Osteocyte (in vitro differentiated cells): ENCODE measurements at regions not wholly inside any gene's neighbourhood (a gene's known extent, or its start where the extent isn't known, plus 50 kb on each side); places are given as distances from the start of the nearest gene placed in this dataset.
"Not testable (repeated sequence)": the region's sequence is repeated elsewhere in the genome, so short reads cannot be mapped to it uniquely, and the experiment has no call there.

Experiments
- DNase-seq: peaks from one replicate; pipeline ENCODE4 v3.0.0; 2021; ENCODE audit warnings: mixed read lengths; ENCODE audit not compliant: unreplicated experiment; ENCODE audit errors: extremely low spot score
- H3K27ac Mint-ChIP-seq: one replicate; pipeline ENCODE4 v1.8.0; 2021; ENCODE audit warnings: mild to moderate bottlenecking, mixed read lengths; ENCODE audit not compliant: unreplicated experiment
- H3K27me3 Mint-ChIP-seq: one replicate; pipeline ENCODE4 v1.8.0; 2021; ENCODE audit warnings: mixed read lengths; ENCODE audit not compliant: unreplicated experiment
- H3K36me3 Mint-ChIP-seq: one replicate; pipeline ENCODE4 v1.8.0; 2021; ENCODE audit warnings: mixed read lengths; ENCODE audit not compliant: unreplicated experiment
- H3K4me1 Mint-ChIP-seq: one replicate; pipeline ENCODE4 v1.8.0; 2021; ENCODE audit warnings: mixed read lengths; ENCODE audit not compliant: unreplicated experiment
- H3K4me3 Mint-ChIP-seq: one replicate; pipeline ENCODE4 v1.8.0; 2021; ENCODE audit warnings: mild to moderate bottlenecking, moderate library complexity, mixed read lengths; ENCODE audit not compliant: unreplicated experiment
- H3K9me3 Mint-ChIP-seq: one replicate; pipeline ENCODE4 v1.8.0; 2021; ENCODE audit warnings: mixed read lengths; ENCODE audit not compliant: unreplicated experiment
- TF ChIP-seq, protein P1 (sequence below): fragments of 200-600 bp; sonication (generic); IDR thresholded peaks from 2 replicates; pipeline ENCODE4 v1.5.0; 2021; ENCODE audit warnings: antibody characterized with exemption, mild to moderate bottlenecking, moderate library complexity

DNA sequence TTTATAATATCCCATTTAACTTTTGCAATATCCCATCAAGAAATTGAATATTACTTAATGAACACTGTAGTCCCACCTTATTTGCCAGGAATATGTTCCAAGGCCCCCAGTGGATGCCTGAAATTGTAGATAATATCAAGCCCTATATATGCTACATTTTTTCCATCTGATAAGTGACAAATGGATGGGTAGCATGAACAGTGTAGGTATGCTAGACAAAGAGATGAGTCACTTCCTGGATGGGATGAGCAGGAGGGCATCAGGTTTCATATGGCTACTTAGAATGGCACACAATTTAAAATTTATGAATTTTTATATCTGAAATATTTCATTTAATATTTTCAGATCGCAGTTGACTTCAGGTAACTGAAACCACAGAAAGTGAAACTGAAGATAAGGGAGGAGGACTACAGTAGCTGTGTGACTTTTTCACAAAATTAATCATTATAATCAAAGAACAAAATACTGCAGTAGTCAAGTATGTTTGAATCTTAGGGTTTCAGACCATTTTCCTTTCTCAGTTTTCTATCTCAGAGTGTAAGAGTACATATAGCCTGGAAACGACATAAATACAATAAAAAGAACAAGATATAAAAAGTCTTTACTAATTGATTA is 636.4 kb upstream of the ARRDC3 start:
- no peaks in the 10 kb centered on the region for H3K27me3 Mint-ChIP-seq
- no peak for DNase-seq
- H3K4me3 Mint-ChIP-seq, result no peak overlapping the region
- no peaks in the 10 kb centered on the region for H3K36me3 Mint-ChIP-seq
- H3K9me3 Mint-ChIP-seq, result no peaks in the 10 kb centered on the region
- peaks cover 9% of the 10 kb centered on the region for H3K4me1 Mint-ChIP-seq
- TF ChIP-seq, protein P1, sequence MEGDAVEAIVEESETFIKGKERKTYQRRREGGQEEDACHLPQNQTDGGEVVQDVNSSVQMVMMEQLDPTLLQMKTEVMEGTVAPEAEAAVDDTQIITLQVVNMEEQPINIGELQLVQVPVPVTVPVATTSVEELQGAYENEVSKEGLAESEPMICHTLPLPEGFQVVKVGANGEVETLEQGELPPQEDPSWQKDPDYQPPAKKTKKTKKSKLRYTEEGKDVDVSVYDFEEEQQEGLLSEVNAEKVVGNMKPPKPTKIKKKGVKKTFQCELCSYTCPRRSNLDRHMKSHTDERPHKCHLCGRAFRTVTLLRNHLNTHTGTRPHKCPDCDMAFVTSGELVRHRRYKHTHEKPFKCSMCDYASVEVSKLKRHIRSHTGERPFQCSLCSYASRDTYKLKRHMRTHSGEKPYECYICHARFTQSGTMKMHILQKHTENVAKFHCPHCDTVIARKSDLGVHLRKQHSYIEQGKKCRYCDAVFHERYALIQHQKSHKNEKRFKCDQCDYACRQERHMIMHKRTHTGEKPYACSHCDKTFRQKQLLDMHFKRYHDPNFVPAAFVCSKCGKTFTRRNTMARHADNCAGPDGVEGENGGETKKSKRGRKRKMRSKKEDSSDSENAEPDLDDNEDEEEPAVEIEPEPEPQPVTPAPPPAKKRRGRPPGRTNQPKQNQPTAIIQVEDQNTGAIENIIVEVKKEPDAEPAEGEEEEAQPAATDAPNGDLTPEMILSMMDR, result no peak
- H3K27ac Mint-ChIP-seq, result no peak overlapping the region

DNA sequence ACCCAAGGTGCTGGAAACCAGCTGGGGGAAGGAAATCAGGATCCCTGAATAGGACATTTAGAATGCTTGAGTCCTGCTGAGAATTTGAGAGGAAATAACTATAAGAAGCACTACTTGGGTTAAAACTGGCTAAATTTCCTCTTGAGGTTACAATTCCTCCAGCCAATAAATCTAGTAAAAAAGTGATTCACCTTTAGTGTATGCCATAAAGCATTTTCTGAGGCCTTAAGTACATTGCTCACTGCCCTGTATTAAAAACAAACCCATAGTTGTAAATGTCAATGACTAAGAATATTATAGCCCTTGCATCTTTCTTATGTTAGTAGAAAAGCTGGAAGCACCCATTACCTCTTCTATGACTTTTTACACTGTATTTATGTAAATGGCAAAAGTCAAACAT is 634.7 kb upstream of the ARRDC3 start:
- TF ChIP-seq, protein P1, result no peak
- H3K9me3 Mint-ChIP-seq, result no peaks in the 10 kb centered on the region
- no peak for DNase-seq

DNA sequence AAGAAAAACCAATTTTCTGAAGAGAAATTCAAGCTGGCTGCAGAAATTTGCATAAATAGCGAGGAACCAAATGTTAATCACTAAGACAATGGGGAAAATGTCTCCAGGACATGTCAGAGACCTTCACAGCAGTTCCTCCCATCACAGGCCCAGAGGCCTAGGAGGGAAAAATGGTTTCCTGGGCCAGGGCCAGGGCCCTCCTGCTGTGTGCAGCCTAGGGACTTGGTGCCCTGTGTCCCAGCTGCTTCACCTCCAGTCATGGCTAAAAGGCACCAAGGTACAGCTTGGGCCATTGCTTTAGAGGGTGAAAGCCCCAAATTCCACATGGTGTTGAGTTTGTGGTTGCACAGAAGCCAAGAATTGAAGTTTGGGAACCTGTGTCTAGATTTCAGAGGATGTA is 628.7 kb upstream of the ARRDC3 start:
- not testable (repeated sequence) for DNase-seq, H3K9me3 Mint-ChIP-seq, H3K27me3 Mint-ChIP-seq, H3K4me1 Mint-ChIP-seq, H3K4me3 Mint-ChIP-seq, H3K36me3 Mint-ChIP-seq, H3K27ac Mint-ChIP-seq

More for the DNA sequence above, 634.7 kb upstream of the ARRDC3 start:
- Mint-ChIP-seq H3K4me1 (peaks cover 9% of the 10 kb centered on the region), H3K27ac (no peak overlapping the region), H3K36me3 (no peaks in the 10 kb centered on the region), H3K4me3 (no peak overlapping the region), H3K27me3 (no peaks in the 10 kb centered on the region)

DNA sequence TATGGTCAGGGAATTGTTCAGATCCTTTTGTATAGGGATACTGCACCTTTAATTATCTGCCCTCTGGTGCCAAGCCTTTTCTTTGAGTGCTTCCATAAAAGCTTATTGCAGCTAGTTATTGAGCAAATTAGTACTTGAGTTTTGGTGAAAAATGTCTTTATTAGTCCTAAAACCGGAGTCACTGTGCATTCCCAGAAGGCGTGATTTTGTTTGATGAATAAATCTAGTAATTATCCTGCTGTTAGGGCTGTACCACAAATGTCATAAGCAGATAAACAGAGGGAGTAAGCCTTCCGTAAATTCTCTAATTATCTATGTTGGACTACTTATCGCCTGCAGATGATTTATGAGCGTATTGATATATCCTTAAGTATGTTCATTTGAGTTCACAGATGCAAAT is 620.7 kb upstream of the ARRDC3 start:
- no peaks in the 10 kb centered on the region for H3K9me3 Mint-ChIP-seq
- H3K4me1 Mint-ChIP-seq, result no peaks in the 10 kb centered on the region
- H3K36me3 Mint-ChIP-seq, result no peaks in the 10 kb centered on the region
- DNase-seq, result no peak
- no peaks in the 10 kb centered on the region for H3K27me3 Mint-ChIP-seq
- TF ChIP-seq, protein P1, result no peak
- no peak overlapping the region for H3K4me3 Mint-ChIP-seq
- no peak overlapping the region for H3K27ac Mint-ChIP-seq

DNA sequence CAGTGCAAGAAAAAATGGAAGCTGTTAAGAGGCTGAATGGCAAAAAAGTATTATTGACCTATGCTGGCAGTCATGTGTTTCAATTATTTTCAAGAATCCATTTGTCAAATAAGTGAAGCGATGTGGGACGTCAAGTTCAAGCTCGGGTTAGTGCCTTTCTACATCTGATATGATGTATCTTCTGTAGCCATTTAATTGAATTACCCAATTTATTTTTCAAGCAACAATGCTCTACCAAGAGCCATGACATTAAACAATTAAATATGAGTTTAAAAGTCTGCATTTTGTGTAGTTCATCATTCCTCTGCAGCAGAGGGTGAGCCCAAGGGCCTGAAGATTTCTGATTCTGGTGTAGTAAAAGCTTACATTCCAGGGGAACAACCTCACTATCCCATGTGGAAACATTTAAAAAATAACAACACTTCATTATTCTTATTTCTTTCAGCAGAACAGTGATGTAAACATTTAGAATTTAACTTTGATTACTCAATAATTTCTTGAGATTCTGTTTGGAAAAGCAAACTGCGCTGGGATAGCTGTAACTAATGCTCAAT is 619.7 kb upstream of the ARRDC3 start:
- Mint-ChIP-seq H3K4me1 (no peaks in the 10 kb centered on the region), H3K4me3 (no peak overlapping the region), H3K36me3 (no peaks in the 10 kb centered on the region), H3K9me3 (no peaks in the 10 kb centered on the region), H3K27me3 (no peaks in the 10 kb centered on the region), H3K27ac (no peak overlapping the region)
- TF ChIP-seq, protein P1, result no peak
- DNase-seq, result no peak
